GM18861 (cell line): ENCODE measurements at regions not wholly inside any gene's neighbourhood (a gene's known extent, or its start where the extent isn't known, plus 50 kb on each side); places are given as distances from the start of the nearest gene placed in this dataset.

Source experiments
- ATAC-seq: cut with Tn5 transposase; IDR thresholded peaks from one replicate; pipeline ENCODE4 v1.9.1; 2021; ENCODE audit not compliant: unreplicated experiment

DNA sequence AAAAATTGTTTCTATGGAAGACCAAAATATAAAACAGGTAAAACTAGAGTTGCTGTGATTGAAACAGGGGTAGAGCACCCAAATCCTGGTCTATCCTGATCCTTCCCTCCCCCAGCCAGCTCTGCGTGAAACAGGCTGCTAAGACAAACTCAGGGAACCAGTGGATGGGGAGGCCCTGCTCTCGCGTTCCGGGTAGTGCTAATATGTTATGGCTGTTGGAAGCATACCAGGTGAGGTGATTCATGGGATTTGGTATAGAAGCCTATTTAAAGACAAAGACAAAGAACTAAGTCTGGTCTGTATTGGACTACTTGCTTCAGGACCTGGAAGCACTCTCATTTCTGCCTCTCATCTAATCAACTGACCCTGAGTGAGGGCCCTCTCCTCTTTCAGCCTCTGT lies 63.0 kb upstream of the CCBE1 start:
- ATAC-seq = no peak

DNA sequence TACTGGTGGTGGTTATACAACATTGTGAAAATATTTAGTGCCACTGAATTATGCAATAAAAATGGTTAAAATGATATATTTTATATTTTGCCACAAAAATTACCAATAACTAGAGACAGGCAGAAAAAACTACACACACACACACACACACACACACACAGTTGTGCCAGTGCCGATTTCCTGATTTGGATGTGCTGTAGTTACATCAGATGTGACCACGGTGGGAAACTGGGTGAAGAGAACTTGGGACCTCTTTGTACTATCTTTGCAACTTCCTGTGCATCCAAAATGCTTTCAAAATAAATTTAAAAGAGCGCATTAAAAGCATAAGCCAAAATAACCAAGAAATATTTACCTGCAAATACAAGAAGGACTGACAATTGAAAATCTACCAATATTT lies 61.6 kb upstream of the CCBE1 start:
- no peak for ATAC-seq

DNA sequence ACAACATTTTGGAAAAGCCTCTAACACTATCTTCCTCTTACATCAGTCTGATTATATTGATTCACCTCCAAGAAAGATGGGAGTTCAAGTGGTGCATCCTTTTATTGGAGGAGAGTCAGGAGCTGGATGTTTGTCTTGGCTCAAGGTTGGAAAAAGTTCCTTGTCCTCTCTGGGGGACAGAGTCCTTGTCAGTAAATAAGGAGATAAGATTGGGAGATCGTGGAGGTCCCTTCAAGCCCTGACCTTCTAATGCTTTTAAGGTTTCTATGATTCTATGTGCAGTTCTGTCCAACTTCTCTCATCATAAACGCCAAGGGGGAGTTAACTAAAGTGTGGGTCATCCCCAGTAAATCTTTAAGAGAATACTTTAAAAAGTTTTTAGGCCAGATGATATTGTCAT lies 60.9 kb upstream of the CCBE1 start:
- no peak for ATAC-seq

DNA sequence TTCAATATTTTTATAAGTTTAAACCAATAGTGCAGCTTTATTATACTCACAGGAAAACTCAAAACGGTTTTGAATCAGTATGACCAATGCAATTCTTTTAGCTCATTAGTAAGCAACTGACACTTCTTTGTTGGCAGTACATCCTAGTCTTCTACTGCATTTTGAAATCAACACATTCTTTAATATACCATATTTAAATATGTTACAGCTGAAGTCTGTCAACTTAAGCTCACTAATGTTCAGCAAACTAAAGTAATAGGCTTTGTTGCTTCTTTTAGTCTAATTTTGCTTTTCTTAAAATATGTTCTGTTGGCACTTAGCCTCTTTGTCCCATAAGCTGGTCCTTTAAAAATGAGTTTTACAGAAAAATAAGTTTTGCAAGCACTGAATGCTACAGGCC lies 55.4 kb upstream of the CCBE1 start:
- ATAC-seq = no peak

DNA sequence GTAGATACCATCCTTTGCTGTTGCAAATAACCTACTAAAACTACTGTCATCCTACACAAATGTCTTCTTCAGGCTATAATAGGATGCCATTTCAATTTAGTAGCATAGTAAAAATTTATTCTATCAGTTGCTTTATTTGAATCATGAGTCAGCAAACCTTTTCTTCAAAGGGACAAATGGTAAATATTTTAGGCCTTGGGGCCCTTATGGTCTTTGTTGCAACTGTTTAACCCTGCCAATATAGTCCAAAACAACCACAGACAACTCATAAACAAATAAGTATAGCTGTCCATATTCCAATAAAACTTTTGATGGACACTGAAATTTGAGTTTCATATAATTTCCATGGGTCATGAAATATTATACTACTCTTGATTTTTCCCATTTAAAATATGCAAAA lies 54.0 kb upstream of the CCBE1 start:
- ATAC-seq = no peak

DNA sequence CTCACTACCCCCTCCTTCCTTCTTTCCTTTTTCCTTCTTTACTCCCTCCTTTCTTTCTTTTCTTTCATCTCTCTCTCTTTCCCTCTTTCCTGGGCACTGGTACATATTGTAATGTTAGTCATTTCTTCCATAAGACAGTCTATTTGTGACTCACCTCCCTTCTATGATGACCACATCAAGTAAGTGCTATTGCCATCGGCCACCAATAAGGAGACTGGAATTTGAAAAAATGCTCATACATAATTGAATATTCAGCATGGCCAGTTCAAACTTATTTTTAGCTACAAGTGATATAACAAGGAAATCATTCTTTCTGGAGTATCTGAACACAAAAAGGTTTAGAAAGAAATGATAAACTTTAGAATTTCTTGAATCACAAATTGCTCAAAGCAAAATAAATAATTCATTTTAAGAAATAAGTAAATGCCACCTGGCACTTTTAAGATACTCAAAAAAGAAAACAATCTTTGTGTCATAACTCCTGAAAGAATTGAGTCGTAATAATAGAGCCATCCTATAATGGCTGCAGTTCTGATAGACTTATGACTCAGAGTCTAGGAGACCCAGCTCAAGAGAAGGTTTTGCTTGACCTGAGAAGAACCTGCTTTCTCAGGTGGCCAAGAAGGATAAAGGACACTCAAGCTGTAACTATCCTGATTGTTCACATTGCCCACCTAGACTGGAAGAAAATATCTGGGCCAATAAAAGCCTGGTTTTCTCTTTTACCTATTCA lies 51.6 kb upstream of the CCBE1 start:
- ATAC-seq = no peak
